Epithelial cell of proximal tubule (primary cell): ENCODE measurements at regions not wholly inside any gene's neighbourhood (a gene's known extent, or its start where the extent isn't known, plus 50 kb on each side); places are given as distances from the start of the nearest gene placed in this dataset.
"Not testable (repeated sequence)": the region's sequence is repeated elsewhere in the genome, so short reads cannot be mapped to it uniquely, and the experiment has no call there.

Source experiments
- DNase-seq: peaks from one replicate; pipeline ENCODE4 v3.0.0-alpha.2; 2011; ENCODE audit warnings: low read depth
- H3K4me3 ChIP-seq: 2 replicates; pipeline ENCODE4 v1.5.1; 2011; ENCODE audit warnings: low read depth, mild to moderate bottlenecking, low read length
- TF ChIP-seq, protein P1 (sequence below): conservative IDR thresholded peaks from 2 replicates; pipeline ENCODE4 v1.5.1; 2012; ENCODE audit warnings: low read depth, mild to moderate bottlenecking, low read length

DNA sequence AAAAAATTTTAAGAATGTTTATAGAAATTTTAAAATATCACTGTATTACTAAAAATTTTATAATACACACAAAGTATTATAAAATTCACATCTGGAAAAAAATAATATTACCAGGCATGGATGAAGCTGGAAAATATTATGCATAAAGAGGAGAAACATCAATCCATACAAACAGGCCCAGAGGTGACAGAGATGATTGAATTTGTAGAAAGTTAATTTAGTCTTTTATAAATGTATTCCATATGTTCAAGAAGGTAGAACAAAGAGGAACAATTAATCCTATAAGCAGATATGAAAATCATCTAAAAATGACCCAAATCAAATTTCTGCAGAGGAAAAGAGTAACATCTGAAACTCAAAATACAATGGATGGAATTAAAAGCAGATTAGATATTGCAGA, 605.2 kb upstream of the CELF4 start:
- TF ChIP-seq, protein P1, sequence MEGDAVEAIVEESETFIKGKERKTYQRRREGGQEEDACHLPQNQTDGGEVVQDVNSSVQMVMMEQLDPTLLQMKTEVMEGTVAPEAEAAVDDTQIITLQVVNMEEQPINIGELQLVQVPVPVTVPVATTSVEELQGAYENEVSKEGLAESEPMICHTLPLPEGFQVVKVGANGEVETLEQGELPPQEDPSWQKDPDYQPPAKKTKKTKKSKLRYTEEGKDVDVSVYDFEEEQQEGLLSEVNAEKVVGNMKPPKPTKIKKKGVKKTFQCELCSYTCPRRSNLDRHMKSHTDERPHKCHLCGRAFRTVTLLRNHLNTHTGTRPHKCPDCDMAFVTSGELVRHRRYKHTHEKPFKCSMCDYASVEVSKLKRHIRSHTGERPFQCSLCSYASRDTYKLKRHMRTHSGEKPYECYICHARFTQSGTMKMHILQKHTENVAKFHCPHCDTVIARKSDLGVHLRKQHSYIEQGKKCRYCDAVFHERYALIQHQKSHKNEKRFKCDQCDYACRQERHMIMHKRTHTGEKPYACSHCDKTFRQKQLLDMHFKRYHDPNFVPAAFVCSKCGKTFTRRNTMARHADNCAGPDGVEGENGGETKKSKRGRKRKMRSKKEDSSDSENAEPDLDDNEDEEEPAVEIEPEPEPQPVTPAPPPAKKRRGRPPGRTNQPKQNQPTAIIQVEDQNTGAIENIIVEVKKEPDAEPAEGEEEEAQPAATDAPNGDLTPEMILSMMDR, result no peak
- DNase-seq, result no peak
- H3K4me3 ChIP-seq, result no peak overlapping the region

DNA sequence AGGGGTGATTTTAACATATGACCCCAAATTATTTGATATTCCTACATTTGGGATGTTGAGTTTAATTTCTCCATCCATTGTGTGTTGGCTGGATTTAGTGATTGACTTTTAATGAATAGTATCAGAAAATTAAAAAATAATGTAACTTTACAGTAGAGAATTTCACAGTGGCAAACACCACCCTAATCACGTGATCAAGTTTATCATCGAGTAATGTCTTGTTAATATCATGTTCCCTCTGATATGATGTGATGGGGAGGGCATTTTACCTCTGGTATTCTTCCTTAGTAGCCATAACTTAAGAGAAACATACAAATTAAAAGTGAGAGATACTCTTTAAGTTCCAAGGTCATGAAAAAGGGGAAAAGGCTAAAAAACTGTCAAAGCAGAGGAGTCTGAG, 602.0 kb upstream of the CELF4 start:
- TF ChIP-seq, protein P1, result no peak
- no peak overlapping the region for H3K4me3 ChIP-seq
- no peak for DNase-seq

DNA sequence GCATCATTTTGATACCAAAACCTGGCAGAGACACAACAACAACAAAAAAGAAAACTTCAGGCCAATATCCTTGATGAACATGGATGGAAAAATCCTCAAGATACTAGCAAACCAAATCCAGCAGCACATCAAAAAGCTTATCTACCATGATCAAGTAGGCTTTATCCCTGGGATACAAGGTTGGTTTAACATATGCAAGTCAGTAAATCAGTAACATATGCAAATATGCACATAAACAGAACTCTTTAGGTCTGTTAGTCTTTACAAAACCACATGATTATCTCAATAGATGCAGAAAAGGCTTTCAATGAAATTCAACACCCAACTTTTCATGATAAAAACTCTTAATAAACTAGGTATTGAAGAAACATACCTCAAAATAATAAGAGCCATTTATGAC, 587.5 kb upstream of the CELF4 start:
- H3K4me3 ChIP-seq, DNase-seq: not testable (repeated sequence)

DNA sequence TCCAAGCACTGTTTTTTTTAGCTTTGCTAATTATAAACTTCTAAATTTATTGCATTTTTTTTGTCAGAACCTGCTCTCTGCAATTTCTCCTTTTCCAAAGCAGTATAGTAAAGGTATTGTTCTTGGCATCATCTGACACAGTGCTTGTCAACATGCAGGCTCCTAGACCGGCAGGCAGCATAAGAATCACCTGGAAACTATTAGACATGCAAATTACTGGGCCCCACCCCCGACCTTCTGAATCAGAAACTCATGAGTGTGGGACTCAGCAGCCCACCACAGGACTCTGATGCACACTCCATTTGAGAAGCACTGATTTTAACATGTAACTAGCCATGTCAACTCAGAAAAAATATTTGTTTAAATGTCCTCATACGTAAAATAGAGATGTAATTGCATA, 551.1 kb upstream of the CELF4 start:
- no peak for DNase-seq
- TF ChIP-seq, protein P1, result no peak
- no peak overlapping the region for H3K4me3 ChIP-seq

DNA sequence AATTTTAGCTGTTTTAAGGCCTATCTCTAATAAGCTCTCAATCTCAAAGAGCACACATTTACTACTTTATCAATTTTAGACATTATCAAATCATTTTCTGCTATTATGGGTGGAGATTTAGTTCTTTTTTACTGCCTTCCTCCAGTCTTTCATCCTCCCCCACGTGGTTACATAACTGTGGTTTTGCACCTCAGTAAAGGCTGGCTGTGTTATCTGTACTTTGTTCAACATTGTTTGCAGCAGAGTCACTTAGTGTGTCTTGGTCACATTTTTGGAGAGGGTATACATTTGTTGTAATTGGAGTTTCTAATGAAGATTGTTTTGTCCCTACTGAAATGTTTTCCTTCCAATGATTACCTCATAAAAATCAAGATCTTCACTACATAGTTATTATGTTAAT, 549.6 kb upstream of the CELF4 start:
- TF ChIP-seq, protein P1, result no peak
- no peak for DNase-seq
- H3K4me3 ChIP-seq, result no peak overlapping the region

DNA sequence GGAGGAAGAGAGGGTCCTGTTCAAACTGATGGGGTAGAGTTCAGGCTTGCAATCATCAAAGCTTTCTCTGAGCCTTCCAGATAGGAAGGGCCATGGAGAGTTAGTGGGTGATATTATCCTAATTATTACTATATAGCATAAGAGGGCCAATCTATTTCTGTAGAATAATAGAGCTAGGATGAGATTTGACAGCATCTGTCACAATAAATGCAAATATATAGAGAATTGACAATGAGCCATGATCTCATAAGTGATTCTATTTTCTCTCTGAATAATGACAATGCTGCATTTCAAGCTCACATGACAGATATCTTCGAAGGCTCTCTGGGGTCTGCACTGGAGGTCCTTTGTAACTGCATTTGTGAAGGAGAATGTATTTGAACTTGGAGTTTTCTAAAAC, 521.9 kb upstream of the CELF4 start:
- TF ChIP-seq, protein P1, result no peak
- no peak overlapping the region for H3K4me3 ChIP-seq
- no peak for DNase-seq

DNA sequence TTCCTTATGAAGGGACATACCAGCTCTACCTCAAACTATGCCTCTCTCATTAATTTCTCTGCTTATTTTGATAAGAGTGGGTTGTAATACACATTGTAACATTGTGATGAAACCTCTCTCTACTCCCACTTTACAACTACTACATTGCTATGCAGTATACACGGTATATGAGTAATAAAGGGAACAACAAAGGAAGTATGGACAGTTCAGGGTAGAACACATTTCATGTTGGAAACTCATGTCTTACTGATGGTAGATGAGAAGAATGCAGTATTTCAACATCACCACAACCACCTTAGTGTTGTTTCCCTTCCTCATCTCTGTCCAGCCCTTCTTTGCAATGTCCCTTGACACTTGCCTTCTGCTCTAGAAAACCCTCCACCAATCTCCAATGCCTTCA, 515.9 kb upstream of the CELF4 start:
- no peak overlapping the region for H3K4me3 ChIP-seq
- TF ChIP-seq, protein P1, result no peak
- DNase-seq, result no peak

DNA sequence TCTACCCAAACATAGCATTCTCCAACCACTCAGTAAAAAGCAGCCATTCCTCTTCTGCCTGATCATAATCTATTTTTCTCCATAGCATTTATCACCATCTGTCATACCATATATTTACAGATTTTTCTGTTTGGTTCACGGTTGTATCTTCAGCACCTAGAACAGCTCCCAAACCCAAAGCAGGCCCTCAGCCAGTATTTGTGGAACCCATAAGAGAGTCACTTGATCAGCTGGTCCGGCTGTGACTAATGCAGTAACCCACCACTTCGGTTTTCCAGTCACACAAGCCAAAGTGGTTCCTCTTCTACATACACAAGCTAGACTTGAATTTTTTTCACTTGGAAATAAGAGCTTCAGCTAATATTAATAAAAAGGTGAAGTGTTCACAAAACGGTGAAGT, 511.6 kb upstream of the CELF4 start:
- DNase-seq, result no peak
- H3K4me3 ChIP-seq, result no peak overlapping the region
- TF ChIP-seq, protein P1, result no peak
